ENCODE measurements at regions not wholly inside any gene's neighbourhood (a gene's known extent, or its start where the extent isn't known, plus 50 kb on each side); places are given as distances from the start of the nearest gene placed in this dataset.

- Mint-ChIP-seq H3K4me1 (ENCODE audit: low read depth) (no peaks in the 10 kb centered on the region), H3K9me3 (peaks cover 7% of the 10 kb centered on the region), H3K27me3 (no peaks in the 10 kb centered on the region), H3K36me3 (ENCODE audit: low read depth) (no peaks in the 10 kb centered on the region), H3K27ac (no peak overlapping the region), H3K4me3 (no peak overlapping the region)
- ATAC-seq (no peak), DNase-seq (no peak)
- POLR2A ChIA-PET: no interaction called here
- no peak for TF ChIP-seq CTCF (IDR thresholded peaks at IDR 0.05)
- intact Hi-C loops (cut with micrococcal nuclease): no loop called here
- CTCF ChIA-PET: no interaction called here
Observed at GRCh38 chr10:130463104-130463875, 327.1 kb downstream of the GLRX3 start.

GRCh38 chr10:130463876-130464364 is 327.7 kb downstream of the GLRX3 start:
- H3K27me3 Mint-ChIP-seq: no peaks in the 10 kb centered on the region
- intact Hi-C loops (cut with micrococcal nuclease): no loop called here
- no peak overlapping the region for H3K27ac Mint-ChIP-seq
- no peak for DNase-seq
- POLR2A ChIA-PET: no interaction called here
- TF ChIP-seq CTCF (IDR thresholded peaks at IDR 0.05): no peak
- no peaks in the 10 kb centered on the region for H3K36me3 Mint-ChIP-seq (ENCODE audit: low read depth)
- ATAC-seq: no peak
- CTCF ChIA-PET: no interaction called here
- H3K9me3 Mint-ChIP-seq: peaks cover 7% of the 10 kb centered on the region
- no peak overlapping the region for H3K4me3 Mint-ChIP-seq
- H3K4me1 Mint-ChIP-seq (ENCODE audit: low read depth): no peaks in the 10 kb centered on the region

DNA sequence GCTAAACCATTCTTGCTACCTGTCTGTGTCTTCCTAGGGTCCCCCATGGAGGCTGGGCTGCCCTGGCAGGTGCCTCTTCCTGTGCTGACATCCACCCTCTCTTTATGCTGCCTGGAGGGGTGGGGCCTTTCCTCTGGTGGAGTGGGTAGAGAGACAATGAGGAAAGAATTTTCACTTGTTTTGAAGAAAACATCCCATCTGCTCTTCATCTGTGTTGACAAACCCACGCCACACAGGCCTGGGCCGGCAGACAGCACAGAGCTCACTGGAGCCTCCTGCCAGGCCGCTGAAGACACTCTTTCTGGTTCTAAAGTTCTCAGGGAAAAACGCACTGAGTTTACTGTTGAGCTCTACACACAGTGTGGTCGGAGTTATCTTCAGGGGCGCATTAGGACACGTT is 328.2 kb downstream of the GLRX3 start:
- Mint-ChIP-seq H3K36me3 (ENCODE audit: low read depth) (no peaks in the 10 kb centered on the region), H3K9me3 (peaks cover 10% of the 10 kb centered on the region), H3K4me1 (ENCODE audit: low read depth) (no peaks in the 10 kb centered on the region), H3K27ac (no peak overlapping the region), H3K27me3 (no peaks in the 10 kb centered on the region), H3K4me3 (no peak overlapping the region)
- no peak for DNase-seq
- CTCF ChIA-PET: no interaction called here
- TF ChIP-seq CTCF (IDR thresholded peaks at IDR 0.05): no peak
- intact Hi-C loops (cut with micrococcal nuclease): no loop called here
- POLR2A ChIA-PET: no interaction called here
- ATAC-seq: no peak

- no peak for TF ChIP-seq CTCF (IDR thresholded peaks at IDR 0.05)
- H3K4me3 Mint-ChIP-seq: no peak overlapping the region
- H3K36me3 Mint-ChIP-seq (ENCODE audit: low read depth): no peaks in the 10 kb centered on the region
- ATAC-seq (no peak), DNase-seq (no peak)
- no peaks in the 10 kb centered on the region for H3K4me1 Mint-ChIP-seq (ENCODE audit: low read depth)
- CTCF ChIA-PET: no interaction called here
- no peak overlapping the region for H3K27ac Mint-ChIP-seq
- no peaks in the 10 kb centered on the region for H3K27me3 Mint-ChIP-seq
- POLR2A ChIA-PET: no interaction called here
- intact Hi-C loops (cut with micrococcal nuclease): no loop called here
- peaks cover 15% of the 10 kb centered on the region for H3K9me3 Mint-ChIP-seq
Observed at GRCh38 chr10:130466271-130466997, 330.2 kb downstream of the GLRX3 start.

DNA sequence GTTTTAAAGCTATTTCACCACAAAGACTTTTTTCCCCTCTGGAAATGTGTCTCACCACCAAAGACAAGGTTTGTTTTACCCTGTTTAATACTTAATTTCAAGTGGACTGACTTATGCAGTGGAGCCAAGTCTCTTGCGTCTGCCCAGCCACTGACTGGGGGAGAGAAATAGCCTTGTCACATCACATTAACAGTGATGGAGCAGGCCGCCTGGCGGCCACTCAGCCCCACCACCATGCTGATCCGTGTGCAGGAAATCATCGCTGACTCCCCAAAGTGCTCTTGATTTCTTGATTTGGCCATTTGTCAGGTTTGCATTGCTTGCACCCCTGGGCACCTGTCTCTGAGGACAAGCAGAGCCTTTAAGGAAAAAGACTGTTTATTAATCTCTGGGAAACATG is 334.1 kb downstream of the GLRX3 start:
- POLR2A ChIA-PET: no interaction called here
- ATAC-seq (no peak), DNase-seq (no peak)
- Mint-ChIP-seq H3K36me3 (ENCODE audit: low read depth) (no peaks in the 10 kb centered on the region), H3K4me3 (no peak overlapping the region), H3K27me3 (no peaks in the 10 kb centered on the region), H3K4me1 (ENCODE audit: low read depth) (no peaks in the 10 kb centered on the region), H3K9me3 (peaks cover 15% of the 10 kb centered on the region), H3K27ac (no peak overlapping the region)
- intact Hi-C loops (cut with micrococcal nuclease): no loop called here
- CTCF ChIA-PET: no interaction called here
- no peak for TF ChIP-seq CTCF (IDR thresholded peaks at IDR 0.05)

Measured in activated CD8-positive, alpha-beta T cell treated with anti-CD3 and anti-CD28 coated beads for 36 hours (primary cell).